Left colon (tissue), 2 donors: ENCODE measurements at regions not wholly inside any gene's neighbourhood (a gene's known extent, or its start where the extent isn't known, plus 50 kb on each side); places are given as distances from the start of the nearest gene placed in this dataset.

Experiments used
- ATAC-seq: fragments of 200-7000 bp; cut with Tn5 transposase; one replicate; pipeline ENCODE4 v1.9.1; 2020; ENCODE audit warnings: mild to moderate bottlenecking, moderate library complexity
- DNase-seq, 2 donors: peaks; one replicate each; pipeline ENCODE4 v3.0.0-alpha.2; 2020
- intact Hi-C, 2 donors: fragments of 100-400 bp; cut with DNase I in 1 of 2; cut with micrococcal nuclease in 1 of 2; formaldehyde crosslinking; loops; one replicate each; pipeline versions ENCODE4 v1.11.2 to v1.14.0; 2022; cut with DNase I, micrococcal nuclease
- donor health status: DM: no; HTN: no; CAD: no.
- donor health status: DM: yes; HTN: yes; CAD: no.

GRCh38 chr20:4299773-4300172 lies 50.7 kb upstream of the ADRA1D start:
- no peak for ATAC-seq
- intact Hi-C loops: no loop called here
- DNase-seq: no peak

- DNase-seq (no peak), ATAC-seq (no peak)
- intact Hi-C loops: no loop called here
These were observed 50.1 kb upstream of the ADRA1D start for GRCh38 chr20:4299216-4299615.
